CD14-positive monocyte (primary cell): ENCODE measurements at regions not wholly inside any gene's neighbourhood (a gene's known extent, or its start where the extent isn't known, plus 50 kb on each side); places are given as distances from the start of the nearest gene placed in this dataset.

Experiments
- DNase-seq, 3 donors: peaks; one replicate each; pipeline ENCODE4 v3.0.0-alpha.2; 2011 to 2022
- H2AFZ ChIP-seq: 2 replicates; pipeline ENCODE4 v1.6.0; 2012; ENCODE audit warnings: mild to moderate bottlenecking, low read depth, low read length, inconsistent platforms; ENCODE audit not compliant: insufficient read depth, poor library complexity, severe bottlenecking
- H3K27ac ChIP-seq, 2 donors: 1 replicate in 1 of 2; 2 replicates in 1 of 2; pipeline ENCODE4 v1.5.1; 2012 to 2013; ENCODE audit warnings: low read length in 2 of 2, control low read depth in 1 of 2, inconsistent platforms in 1 of 2, low read depth in 1 of 2, mild to moderate bottlenecking in 1 of 2
- H3K27me3 ChIP-seq, 2 donors: one replicate each; pipeline versions ENCODE4 v1.6.0 to v1.6.1; 2011 to 2013; ENCODE audit warnings: low read length in 2 of 2; ENCODE audit not compliant: control insufficient read depth in 2 of 2, insufficient read depth in 2 of 2
- H3K36me3 ChIP-seq, 2 donors: replicated peaks in 1 of 2; 1 replicate in 1 of 2; 2 replicates in 1 of 2; pipeline versions ENCODE4 v1.5.1 to v1.6.1; 2012 to 2013; ENCODE audit warnings: low read length in 2 of 2, control low read depth in 1 of 2, inconsistent platforms in 1 of 2, mild to moderate bottlenecking in 1 of 2; ENCODE audit not compliant: insufficient read depth in 2 of 2, control insufficient read depth in 1 of 2
- H3K4me1 ChIP-seq, 2 donors: 1 replicate in 1 of 2; 2 replicates in 1 of 2; pipeline versions ENCODE4 v1.5.1 to v1.6.1; 2012 to 2013; ENCODE audit warnings: low read length in 2 of 2, control low read depth in 1 of 2, inconsistent platforms in 1 of 2, mild to moderate bottlenecking in 1 of 2, moderate library complexity in 1 of 2; ENCODE audit not compliant: insufficient read depth in 2 of 2, control insufficient read depth in 1 of 2
- H3K4me2 ChIP-seq: replicated peaks from 2 replicates; pipeline ENCODE3; 2012; ENCODE audit warnings: low read length, moderate library complexity, mild to moderate bottlenecking; ENCODE audit not compliant: poor library complexity, severe bottlenecking; ENCODE audit errors: extremely low read depth
- H3K4me3 ChIP-seq, 3 experiments: fragments of 200-600 bp in 1 of 3; sonication (generic) in 1 of 3; replicated peaks in 1 of 3; 1 replicate in 2 of 3; 2 replicates in 1 of 3; pipeline ENCODE4 v1.5.1; 2011 to 2013; ENCODE audit warnings: low read length in 3 of 3, mild to moderate bottlenecking in 3 of 3, control low read depth in 2 of 3, low read depth in 2 of 3, inconsistent platforms in 1 of 3, moderate library complexity in 1 of 3
- H3K79me2 ChIP-seq: 2 replicates; pipeline ENCODE4 v1.6.0; 2012; ENCODE audit warnings: mild to moderate bottlenecking, control low read depth, inconsistent platforms, low read length, moderate library complexity; ENCODE audit not compliant: insufficient read depth
- H3K9ac ChIP-seq: 2 replicates; pipeline ENCODE4 v1.6.0; 2017; ENCODE audit warnings: low read length, mild to moderate bottlenecking; ENCODE audit not compliant: insufficient read depth, poor library complexity, severe bottlenecking
- H3K9me3 ChIP-seq, 2 donors: replicated peaks in 1 of 2; 1 replicate in 1 of 2; 2 replicates in 1 of 2; pipeline versions ENCODE4 v1.5.1 to v1.6.1; 2012 to 2013; ENCODE audit warnings: low read length in 2 of 2, control low read depth in 1 of 2; ENCODE audit not compliant: control insufficient read depth in 1 of 2, insufficient read depth in 1 of 2
- H4K20me1 ChIP-seq: 2 replicates; pipeline ENCODE4 v1.6.0; 2012; ENCODE audit warnings: mild to moderate bottlenecking, low read length, control low read depth, moderate library complexity; ENCODE audit not compliant: insufficient read depth
- H3K27ac Mint-ChIP-seq, 7 donors: one replicate each; pipeline ENCODE4 v1.8.0; 2020; ENCODE audit warnings: mild to moderate bottlenecking in 7 of 7, mixed read lengths in 7 of 7, moderate library complexity in 6 of 7, inconsistent platforms in 2 of 7
- H3K27me3 Mint-ChIP-seq, 3 donors: one replicate each; pipeline ENCODE4 v1.8.0; 2021 to 2022; ENCODE audit warnings: low read depth in 3 of 3, mild to moderate bottlenecking in 3 of 3, mixed read lengths in 3 of 3, moderate library complexity in 3 of 3, inconsistent platforms in 1 of 3
- H3K36me3 Mint-ChIP-seq, 2 donors: one replicate each; pipeline ENCODE4 v1.8.0; 2020; ENCODE audit warnings: mixed read lengths in 2 of 2, inconsistent platforms in 1 of 2, mild to moderate bottlenecking in 1 of 2
- H3K4me1 Mint-ChIP-seq: one replicate; pipeline ENCODE4 v1.8.0; 2020; ENCODE audit warnings: mild to moderate bottlenecking, mixed read lengths
- H3K4me3 Mint-ChIP-seq, 2 donors: one replicate each; pipeline ENCODE4 v1.8.0; 2020; ENCODE audit warnings: mild to moderate bottlenecking in 2 of 2, mixed read lengths in 2 of 2, moderate library complexity in 1 of 2
- H3K9me3 Mint-ChIP-seq, 7 donors: one replicate each; pipeline ENCODE4 v1.8.0; 2020 to 2022; ENCODE audit warnings: mixed read lengths in 7 of 7, mild to moderate bottlenecking in 6 of 7, moderate library complexity in 6 of 7, inconsistent platforms in 2 of 7
- WGBS: methylation state at CpG from one replicate; pipeline ENCODE4 v1.1.5; 2013; ENCODE audit warnings: missing lambda C conversion rate; ENCODE audit not compliant: insufficient coverage; 5-methylcytosine and 5-hydroxymethylcytosine counted together
- intact Hi-C, 2 donors: fragments of 100-400 bp; cut with micrococcal nuclease; formaldehyde crosslinking; loops; one replicate each; pipeline versions ENCODE4 v1.15.0 to v1.15.1; 2023
- TF ChIP-seq, protein P1 (sequence below): fragments of 200-600 bp; IDR thresholded peaks from one replicate; pipeline ENCODE4 v1.8.0; 2022; ENCODE audit warnings: antibody characterized with exemption, mild to moderate bottlenecking

GRCh38 chr14:57052705-57053302, 215.9 kb downstream of the EXOC5 start:
- no peaks in the 10 kb centered on the region for H3K4me1 ChIP-seq
- Mint-ChIP-seq H3K27ac (no peak overlapping the region), H3K4me1 (no peaks in the 10 kb centered on the region), H3K9me3 (peaks cover 0 to 13% (median 8%) of the 10 kb centered on the region in 7 donors), H3K4me3 (no peak overlapping the region), H3K27me3 (peaks cover 0 to 2% (median 1%) of the 10 kb centered on the region in 3 donors), H3K36me3 (no peaks in the 10 kb centered on the region)
- no peak overlapping the region for H3K4me3 ChIP-seq
- no peaks in the 10 kb centered on the region for H3K79me2 ChIP-seq
- H3K9ac ChIP-seq = no peak overlapping the region
- no peak overlapping the region for H2AFZ ChIP-seq
- H3K27me3 ChIP-seq = no peaks in the 10 kb centered on the region
- TF ChIP-seq, protein P1, sequence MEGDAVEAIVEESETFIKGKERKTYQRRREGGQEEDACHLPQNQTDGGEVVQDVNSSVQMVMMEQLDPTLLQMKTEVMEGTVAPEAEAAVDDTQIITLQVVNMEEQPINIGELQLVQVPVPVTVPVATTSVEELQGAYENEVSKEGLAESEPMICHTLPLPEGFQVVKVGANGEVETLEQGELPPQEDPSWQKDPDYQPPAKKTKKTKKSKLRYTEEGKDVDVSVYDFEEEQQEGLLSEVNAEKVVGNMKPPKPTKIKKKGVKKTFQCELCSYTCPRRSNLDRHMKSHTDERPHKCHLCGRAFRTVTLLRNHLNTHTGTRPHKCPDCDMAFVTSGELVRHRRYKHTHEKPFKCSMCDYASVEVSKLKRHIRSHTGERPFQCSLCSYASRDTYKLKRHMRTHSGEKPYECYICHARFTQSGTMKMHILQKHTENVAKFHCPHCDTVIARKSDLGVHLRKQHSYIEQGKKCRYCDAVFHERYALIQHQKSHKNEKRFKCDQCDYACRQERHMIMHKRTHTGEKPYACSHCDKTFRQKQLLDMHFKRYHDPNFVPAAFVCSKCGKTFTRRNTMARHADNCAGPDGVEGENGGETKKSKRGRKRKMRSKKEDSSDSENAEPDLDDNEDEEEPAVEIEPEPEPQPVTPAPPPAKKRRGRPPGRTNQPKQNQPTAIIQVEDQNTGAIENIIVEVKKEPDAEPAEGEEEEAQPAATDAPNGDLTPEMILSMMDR = no peak
- no peaks in the 10 kb centered on the region for H3K9me3 ChIP-seq
- no peaks in the 10 kb centered on the region for H3K36me3 ChIP-seq
- H3K27ac ChIP-seq = no peak overlapping the region
- H4K20me1 ChIP-seq = no peaks in the 10 kb centered on the region
- no peak for DNase-seq
- no peak overlapping the region for H3K4me2 ChIP-seq
- no CpG with 5 or more reads among the region's 3 CpGs for WGBS
- intact Hi-C loops = no loop called here

DNA sequence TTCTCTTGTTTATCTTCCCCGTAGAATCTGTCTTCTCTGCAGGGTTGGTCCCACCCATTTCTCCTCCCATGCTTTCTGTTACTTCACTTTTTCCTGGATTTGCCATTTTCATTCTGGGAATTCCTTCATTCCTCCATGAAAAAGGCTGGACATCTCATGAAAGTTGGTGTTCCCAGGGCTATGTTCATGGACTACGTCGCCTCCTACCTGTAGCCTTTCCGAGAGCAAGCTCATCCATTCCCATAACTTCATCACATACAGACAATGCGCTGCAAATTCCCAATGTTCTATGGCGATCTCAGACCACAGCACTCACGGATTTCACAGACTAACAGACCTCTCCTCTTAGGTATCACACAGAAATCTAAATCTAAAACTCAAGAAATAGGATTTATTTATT, 217.1 kb downstream of the EXOC5 start:
- no peak overlapping the region for H3K4me3 Mint-ChIP-seq
- TF ChIP-seq, protein P1 = no peak
- H3K9ac ChIP-seq = no peak overlapping the region
- no peak overlapping the region for H3K27ac Mint-ChIP-seq
- no peaks in the 10 kb centered on the region for H3K36me3 Mint-ChIP-seq
- no peaks in the 10 kb centered on the region for H3K4me1 Mint-ChIP-seq
- no peak overlapping the region for H3K4me3 ChIP-seq
- no peak overlapping the region for H3K27ac ChIP-seq
- H4K20me1 ChIP-seq = no peaks in the 10 kb centered on the region
- H3K79me2 ChIP-seq = no peaks in the 10 kb centered on the region
- no peak overlapping the region for H3K4me2 ChIP-seq
- no peaks in the 10 kb centered on the region for H3K9me3 ChIP-seq
- intact Hi-C loops = no loop called here
- no peaks in the 10 kb centered on the region for H3K27me3 ChIP-seq
- H3K27me3 Mint-ChIP-seq = peaks cover 1 to 2% (median 1%) of the 10 kb centered on the region in 3 donors
- no peaks in the 10 kb centered on the region for H3K36me3 ChIP-seq
- no peaks in the 10 kb centered on the region for H3K4me1 ChIP-seq
- 76% methylated on average over 3 of the region's 7 CpGs for WGBS
- peaks cover 0 to 13% (median 8%) of the 10 kb centered on the region in 7 donors for H3K9me3 Mint-ChIP-seq
- no peak for DNase-seq
- H2AFZ ChIP-seq = no peak overlapping the region
